ENCODE measurements at regions not wholly inside any gene's neighbourhood (a gene's known extent, or its start where the extent isn't known, plus 50 kb on each side); places are given as distances from the start of the nearest gene placed in this dataset.

GRCh38 chr18:61616111-61616610 lies 276.6 kb downstream of the RNF152 start:
- DNase-seq = no peak

- DNase-seq = no peak
Observed at GRCh38 chr18:61612517-61612916, 279.3 kb downstream of the CDH20 start.

GRCh38 chr18:61609131-61609530 lies 275.9 kb downstream of the CDH20 start:
- no peak for DNase-seq

- DNase-seq = no peak
Observed at GRCh38 chr18:61608316-61608715, 275.1 kb downstream of the CDH20 start.

GRCh38 chr18:61607867-61608266 lies 274.6 kb downstream of the CDH20 start:
- DNase-seq = no peak

- no peak for DNase-seq
Observed at GRCh38 chr18:61606759-61607158, 273.5 kb downstream of the CDH20 start.

GRCh38 chr18:61606068-61606660 lies 272.9 kb downstream of the CDH20 start:
- no peak for DNase-seq

- DNase-seq = no peak
Observed at GRCh38 chr18:61605376-61606067, 272.3 kb downstream of the CDH20 start.

Measured in NCI-H774 (cell line).